ENCODE measurements at regions not wholly inside any gene's neighbourhood (a gene's known extent, or its start where the extent isn't known, plus 50 kb on each side); places are given as distances from the start of the nearest gene placed in this dataset.

- DNase-seq = no peak
These were observed 83.5 kb upstream of the MAX start for GRCh38 chr14:65185829-65186228.

- DNase-seq = no peak
These were observed 84.6 kb upstream of the MAX start for GRCh38 chr14:65186951-65187350.

GRCh38 chr14:65187421-65188049 lies 85.2 kb upstream of the MAX start:
- no peak for DNase-seq

DNA sequence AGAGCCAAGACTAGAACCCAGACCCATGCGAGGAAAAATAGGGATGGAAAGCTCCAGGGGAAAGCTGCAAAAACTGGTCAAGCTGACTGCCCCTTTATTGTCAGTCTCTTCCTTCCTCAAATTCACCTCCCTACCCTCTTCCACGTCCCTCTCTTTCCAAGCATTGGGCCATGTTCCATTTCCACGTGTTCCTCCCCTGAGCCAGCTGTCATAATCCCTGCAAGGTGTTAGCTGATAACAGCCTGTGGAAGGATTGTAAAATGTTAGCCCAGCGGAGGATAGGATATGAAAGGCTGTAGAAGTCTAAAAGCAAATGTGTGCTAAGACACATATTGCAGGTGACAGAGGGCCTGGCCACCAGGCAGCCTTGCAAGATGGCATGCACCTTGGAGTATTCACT lies 88.0 kb upstream of the MAX start:
- no peak for DNase-seq

DNA sequence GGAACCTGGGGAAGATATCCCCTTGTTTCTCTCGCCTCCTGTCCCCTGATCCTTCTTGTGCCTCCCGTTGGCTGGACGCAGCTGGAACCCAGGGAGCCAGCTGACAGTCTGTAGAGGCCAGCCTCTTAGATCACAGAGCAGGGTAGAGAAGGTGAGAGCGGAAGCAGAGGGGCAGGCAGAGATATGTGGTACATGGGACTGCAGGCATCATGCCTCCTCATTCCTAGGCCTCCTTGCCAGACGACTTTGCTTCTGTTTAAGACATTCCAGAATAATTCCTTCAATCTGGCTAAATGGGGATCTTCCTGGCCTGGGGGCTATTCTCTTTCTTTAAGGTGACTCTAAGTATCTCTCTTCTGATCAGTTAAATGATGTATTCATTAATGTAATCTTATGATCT lies 89.4 kb upstream of the MAX start:
- no peak for DNase-seq

- DNase-seq = no peak
These were observed 90.4 kb upstream of the MAX start for GRCh38 chr14:65192686-65193085.

- no peak for DNase-seq
These were observed 91.7 kb upstream of the MAX start for GRCh38 chr14:65193916-65194590.

GRCh38 chr14:65195042-65195719 lies 92.9 kb upstream of the MAX start:
- no peak for DNase-seq

DNA sequence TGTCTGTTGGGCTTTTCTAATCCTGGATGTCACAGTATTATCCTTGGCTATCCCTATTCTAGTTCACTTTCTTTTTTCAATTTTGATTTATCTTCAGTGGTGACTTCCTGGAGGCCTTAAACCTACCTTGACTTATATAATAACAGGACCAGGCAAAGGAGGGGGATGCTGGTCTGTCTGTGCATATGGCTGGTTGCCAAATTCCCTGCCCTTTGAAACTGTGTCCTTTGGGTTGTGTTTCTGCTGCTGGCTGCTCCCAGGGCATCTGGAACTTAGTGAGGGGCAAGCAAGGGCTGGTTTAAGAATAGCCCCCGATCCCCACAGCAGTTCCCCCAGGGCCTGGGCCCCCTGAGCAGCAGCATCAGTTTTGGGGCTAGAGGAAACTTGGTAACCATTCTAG lies 96.0 kb upstream of the MAX start:
- DNase-seq = no peak

DNA sequence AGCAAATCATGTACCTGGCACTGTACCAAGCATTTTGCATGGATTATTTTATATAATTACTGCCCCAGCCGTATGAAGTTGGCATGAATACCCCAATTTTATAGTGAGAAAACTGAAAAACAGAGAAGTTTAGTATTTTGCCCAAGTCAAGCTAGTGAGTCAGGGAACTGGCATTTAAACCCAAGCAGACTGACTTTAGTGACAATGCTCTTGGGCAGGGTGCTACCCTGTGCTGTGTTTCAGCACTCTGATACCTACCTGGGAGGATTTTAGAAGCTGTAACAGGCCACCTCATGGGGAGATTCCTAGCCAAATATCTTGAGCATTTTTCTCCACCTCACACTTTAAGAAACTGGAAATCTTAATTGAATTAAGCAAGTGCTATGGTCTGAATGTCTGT lies 98.1 kb upstream of the MAX start:
- no peak for DNase-seq

DNA sequence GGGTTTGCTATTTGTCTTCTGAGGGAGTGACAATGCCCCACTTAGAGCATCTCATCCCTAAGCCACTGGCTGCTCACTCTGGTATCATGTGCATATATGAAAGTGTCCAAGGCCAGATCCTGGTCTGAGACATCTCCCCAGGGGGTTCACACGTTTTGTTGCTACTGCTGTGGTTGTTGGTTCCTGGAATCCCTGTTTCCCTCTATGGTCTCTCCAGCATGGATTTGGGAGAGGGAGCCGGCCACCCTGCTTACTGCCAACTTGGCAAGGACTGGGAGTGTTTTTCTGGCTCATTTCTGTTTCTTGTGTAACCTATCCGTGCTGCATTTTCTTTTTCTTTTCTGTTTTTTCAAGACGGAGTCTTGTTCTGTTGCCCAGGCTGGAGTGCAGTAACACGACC lies 101.3 kb upstream of the MAX start:
- no peak for DNase-seq

DNA sequence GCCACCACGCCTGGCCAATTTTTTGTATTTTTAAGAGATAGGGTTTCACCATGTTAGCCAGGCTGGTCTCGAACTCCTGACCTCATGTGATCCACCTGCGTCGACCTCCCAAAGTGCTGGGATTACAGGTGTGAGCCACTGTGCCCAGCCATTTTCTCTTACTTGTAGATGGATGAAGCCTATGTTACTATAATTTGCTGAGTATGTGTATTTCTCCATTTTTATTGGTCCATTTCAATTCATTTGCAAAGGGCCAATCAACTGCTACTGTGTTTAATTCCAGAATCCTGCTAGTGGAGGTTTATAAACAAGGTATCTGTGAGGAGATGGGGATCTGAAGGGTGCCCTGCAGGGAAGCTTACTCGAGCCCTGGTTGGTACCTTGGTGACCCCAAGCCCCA lies 101.7 kb upstream of the MAX start:
- no peak for DNase-seq

GRCh38 chr14:65206078-65206447 lies 103.7 kb upstream of the MAX start:
- DNase-seq = no peak

DNA sequence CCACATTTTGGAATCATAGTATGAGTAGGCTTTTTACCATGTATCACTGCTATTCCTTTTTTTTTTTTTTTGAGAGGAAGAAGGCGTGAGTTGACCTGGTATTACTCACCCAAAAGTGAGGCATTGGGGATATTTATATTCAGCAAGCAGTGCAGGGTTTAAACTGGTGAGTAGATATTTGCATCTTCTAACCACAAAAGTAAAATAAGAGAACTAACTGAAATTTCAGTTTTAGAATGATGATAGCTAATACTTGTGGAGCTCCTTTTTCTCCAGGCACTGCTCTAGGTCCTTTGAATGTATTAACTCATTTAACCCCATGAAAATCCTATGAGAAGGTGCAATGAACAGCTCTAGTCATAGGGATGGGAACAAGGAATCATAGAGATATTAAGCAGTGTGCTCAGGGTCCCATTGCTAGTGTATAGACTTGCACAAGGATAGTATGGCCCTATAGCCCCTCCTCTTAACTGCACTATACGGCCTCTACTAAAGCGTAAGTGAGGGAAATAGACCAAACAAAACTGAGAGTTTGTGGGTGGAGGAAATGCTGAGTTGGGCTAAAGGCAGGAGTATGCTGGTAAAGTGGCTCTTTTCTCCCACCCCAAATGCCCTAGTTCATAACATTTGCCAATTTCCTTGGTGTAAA lies 104.3 kb upstream of the MAX start:
- DNase-seq = no peak

GRCh38 chr14:65208548-65208947 lies 106.2 kb upstream of the MAX start:
- DNase-seq = peak in 2 of 56 donors; percentile 4 to 10

DNA sequence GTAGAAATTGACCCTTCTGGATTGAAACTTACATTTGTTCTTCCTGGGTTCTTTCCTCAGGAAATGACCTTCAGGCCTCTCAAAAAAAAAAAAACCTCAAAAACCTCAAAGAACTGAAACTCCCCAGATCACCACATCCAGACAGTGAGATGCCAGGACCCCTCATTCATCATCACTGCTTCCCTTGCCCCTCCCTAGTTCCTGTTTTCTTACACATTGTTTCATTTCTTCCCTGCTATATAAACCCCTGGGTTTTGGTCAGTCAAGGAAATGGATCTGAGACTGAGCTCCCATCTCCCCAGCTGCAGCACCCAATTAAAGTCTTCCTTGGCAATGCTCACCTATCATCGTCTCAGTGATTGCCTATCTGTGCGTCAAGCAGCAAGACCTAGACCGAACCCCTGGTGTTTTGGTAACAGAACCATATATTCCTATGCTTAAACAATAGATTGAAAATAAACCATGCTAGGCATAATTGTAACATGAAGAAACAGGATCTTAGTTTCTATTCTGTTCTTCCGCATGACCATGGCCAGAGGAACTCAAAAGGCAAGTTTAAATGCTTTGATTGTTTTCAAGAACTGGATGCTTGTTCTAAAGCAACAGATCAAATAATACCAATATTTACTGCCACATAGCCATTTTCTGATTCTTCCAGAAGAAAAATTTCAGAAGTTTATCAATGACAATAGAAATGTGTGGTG lies 108.0 kb upstream of the MAX start:
- no peak for DNase-seq

DNA sequence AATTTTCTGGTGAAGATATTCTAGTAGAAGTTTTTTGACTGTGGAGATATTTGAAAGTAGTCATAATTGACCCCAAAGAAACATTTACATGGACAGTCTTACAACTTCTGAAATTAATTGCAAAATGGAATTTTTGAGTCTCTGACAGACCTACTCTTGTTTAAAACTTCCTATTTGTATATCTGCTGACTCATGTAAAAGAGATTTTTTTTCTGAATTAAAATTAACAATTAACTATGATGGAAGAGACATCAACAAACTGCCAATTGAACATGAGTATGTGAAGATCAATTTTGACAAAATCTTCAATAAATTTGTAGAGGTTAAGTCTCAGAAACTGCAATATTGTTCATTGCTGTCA lies 108.5 kb upstream of the MAX start:
- no peak for DNase-seq

GRCh38 chr14:65211341-65211987 lies 109.1 kb upstream of the MAX start:
- no peak for DNase-seq

GRCh38 chr14:65213316-65213715 lies 111.0 kb upstream of the MAX start:
- DNase-seq = no peak

- peak in 2 of 56 donors; percentile 13 to 15 for DNase-seq
These were observed 112.4 kb upstream of the MAX start for GRCh38 chr14:65214741-65215140.

DNA sequence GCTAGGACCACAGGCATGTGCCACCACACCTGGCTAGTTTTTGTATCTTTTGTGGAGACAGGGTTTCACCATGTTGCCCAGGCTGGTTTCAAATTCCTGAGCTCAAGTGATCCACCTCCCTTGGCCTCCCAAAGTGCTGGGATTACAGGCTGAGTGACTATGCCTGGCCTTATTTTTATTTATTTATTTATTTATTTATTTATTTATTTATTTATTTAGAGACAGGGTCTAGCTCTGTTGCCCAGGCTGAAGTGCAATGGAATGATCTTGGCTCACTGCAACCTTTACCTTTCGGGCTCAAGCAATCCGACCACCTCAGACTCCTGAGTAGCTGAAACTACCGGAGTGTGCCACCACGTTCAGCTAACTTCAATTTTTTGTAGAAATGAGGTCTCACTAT lies 117.0 kb upstream of the MAX start:
- no peak for DNase-seq

All from amygdala (tissue), 56 donors.